SK-N-SH treated with all-trans-retinoic acid at 6 μM for 48 hours (cell line): ENCODE measurements at regions not wholly inside any gene's neighbourhood (a gene's known extent, or its start where the extent isn't known, plus 50 kb on each side); places are given as distances from the start of the nearest gene placed in this dataset.

ENCODE experiments used
- ATAC-seq: fragments of 200-7000 bp; cut with Tn5 transposase; 3 replicates; pipeline ENCODE4 v1.9.1; 2020; ENCODE audit warnings: mild to moderate bottlenecking, moderate library complexity
- BACH2 ChIP-seq: fragments of 250-450 bp; sonication (Bioruptor Pico); IDR thresholded peaks from 2 replicates; pipeline ENCODE4 v1.9.0; 2021; ENCODE audit warnings: mild to moderate bottlenecking, borderline replicate concordance
- CSDC2 ChIP-seq: fragments of 250-450 bp; sonication (Bioruptor Pico); IDR thresholded peaks from 2 replicates; pipeline ENCODE4 v1.5.0; 2020; ENCODE audit warnings: mild to moderate bottlenecking, moderate library complexity
- CSRNP3 ChIP-seq: fragments of 250-450 bp; sonication (Bioruptor Pico); IDR thresholded peaks from 2 replicates; pipeline ENCODE4 v1.5.1; 2021; ENCODE audit warnings: mild to moderate bottlenecking, moderate library complexity
- ESRRG ChIP-seq: fragments of 250-450 bp; sonication (Bioruptor Pico); IDR thresholded peaks from 2 replicates; pipeline ENCODE4 v1.6.1; 2021; ENCODE audit warnings: mild to moderate bottlenecking
- GLIS3 ChIP-seq: fragments of 250-450 bp; sonication (Bioruptor Pico); IDR thresholded peaks from 2 replicates; pipeline ENCODE4 v1.5.0; 2020; ENCODE audit warnings: mild to moderate bottlenecking, moderate library complexity
- ISL1 ChIP-seq: fragments of 250-450 bp; sonication (Bioruptor Pico); IDR thresholded peaks from 2 replicates; pipeline ENCODE4 v2.1.2; 2022; ENCODE audit warnings: mild to moderate bottlenecking, moderate library complexity
- OSR1 ChIP-seq: fragments of 250-450 bp; sonication (Bioruptor Pico); IDR thresholded peaks from 2 replicates; pipeline ENCODE4 v1.8.0; 2022; ENCODE audit warnings: moderate library complexity, mild to moderate bottlenecking, inconsistent platforms
- PATZ1 ChIP-seq: fragments of 250-450 bp; sonication (Bioruptor Pico); IDR thresholded peaks from 2 replicates; pipeline ENCODE4 v1.8.0; 2020; ENCODE audit warnings: mild to moderate bottlenecking, moderate library complexity, borderline replicate concordance
- PPARA ChIP-seq: fragments of 250-450 bp; sonication (Bioruptor Pico); IDR thresholded peaks from 2 replicates; pipeline ENCODE4 v1.5.0; 2020; ENCODE audit warnings: mild to moderate bottlenecking, borderline replicate concordance
- RARB ChIP-seq: fragments of 250-450 bp; sonication (Bioruptor Pico); IDR thresholded peaks from 2 replicates; pipeline ENCODE4 v1.8.0; 2021; ENCODE audit warnings: mild to moderate bottlenecking, moderate library complexity
- TCF4 ChIP-seq: fragments of 250-450 bp; sonication (Bioruptor Pico); IDR thresholded peaks from 2 replicates; pipeline ENCODE4 v1.8.0; 2021; ENCODE audit warnings: mild to moderate bottlenecking, moderate library complexity, borderline replicate concordance
- TOX ChIP-seq: fragments of 250-450 bp; sonication (Bioruptor Pico); IDR thresholded peaks from 2 replicates; pipeline ENCODE4 v1.8.0; 2021; ENCODE audit warnings: mild to moderate bottlenecking, moderate library complexity, borderline replicate concordance
- TSHZ2 ChIP-seq: fragments of 250-450 bp; sonication (Bioruptor Pico); IDR thresholded peaks from 2 replicates; pipeline ENCODE4 v1.5.0; 2020; ENCODE audit warnings: mild to moderate bottlenecking, moderate library complexity
- ZFP3 ChIP-seq: fragments of 250-450 bp; sonication (Bioruptor Pico); IDR thresholded peaks from 2 replicates; pipeline ENCODE4 v1.5.0; 2020; ENCODE audit warnings: mild to moderate bottlenecking, moderate library complexity
- ZFP30 ChIP-seq: fragments of 450-650 bp; formaldehyde crosslinking; IDR thresholded peaks from 2 replicates; pipeline ENCODE4 v1.5.0; 2022; ENCODE audit warnings: mild to moderate bottlenecking, moderate library complexity
- ZNF70 ChIP-seq: fragments of 450-650 bp; formaldehyde crosslinking; IDR thresholded peaks from 2 replicates; pipeline ENCODE4 v1.5.0; 2020; ENCODE audit warnings: mild to moderate bottlenecking, moderate library complexity
- ZNF8 ChIP-seq: fragments of 450-650 bp; formaldehyde crosslinking; IDR thresholded peaks from 2 replicates; pipeline ENCODE4 v1.5.0; 2020; ENCODE audit warnings: mild to moderate bottlenecking, moderate library complexity
- TF ChIP-seq, protein P1 (sequence below): fragments of 250-450 bp; sonication (Bioruptor Pico); IDR thresholded peaks from 2 replicates; pipeline ENCODE4 v1.8.0; 2021; ENCODE audit warnings: low read depth, mild to moderate bottlenecking, moderate library complexity, borderline replicate concordance

DNA sequence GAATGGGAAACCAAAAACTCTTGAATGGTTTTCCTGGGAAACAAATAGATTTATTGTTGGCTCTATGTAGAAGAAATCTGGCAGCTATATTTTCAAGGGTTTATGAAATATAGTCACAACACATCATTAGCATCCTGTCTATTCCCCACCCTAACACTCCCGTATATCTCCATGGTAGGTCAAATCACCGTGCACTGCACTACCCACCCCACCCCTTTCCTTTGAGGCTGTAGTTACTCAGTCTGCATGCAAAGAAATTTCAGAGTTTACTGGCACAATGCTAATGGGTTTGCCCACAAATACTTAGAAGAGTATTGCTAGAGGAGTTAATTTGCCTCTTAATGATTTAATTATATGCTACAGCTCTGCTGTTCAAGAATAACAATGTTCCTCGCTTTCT, 329.1 kb upstream of the TSHZ2 start:
- no peak for ATAC-seq
- TF ChIP-seq ZNF8 (no peak), RARB (CRISPR knock-in tag) (no peak), BACH2 (CRISPR knock-in tag) (no peak), ESRRG (CRISPR knock-in tag) (no peak), TOX (CRISPR knock-in tag) (no peak), TCF4 (CRISPR knock-in tag) (no peak), PATZ1 (CRISPR knock-in tag) (no peak), ZFP3 (CRISPR knock-in tag) (no peak), GLIS3 (CRISPR knock-in tag) (no peak), PPARA (CRISPR knock-in tag) (no peak), ZNF70 (CRISPR knock-in tag) (no peak), CSRNP3 (CRISPR knock-in tag) (no peak)
- TF ChIP-seq, protein P1, sequence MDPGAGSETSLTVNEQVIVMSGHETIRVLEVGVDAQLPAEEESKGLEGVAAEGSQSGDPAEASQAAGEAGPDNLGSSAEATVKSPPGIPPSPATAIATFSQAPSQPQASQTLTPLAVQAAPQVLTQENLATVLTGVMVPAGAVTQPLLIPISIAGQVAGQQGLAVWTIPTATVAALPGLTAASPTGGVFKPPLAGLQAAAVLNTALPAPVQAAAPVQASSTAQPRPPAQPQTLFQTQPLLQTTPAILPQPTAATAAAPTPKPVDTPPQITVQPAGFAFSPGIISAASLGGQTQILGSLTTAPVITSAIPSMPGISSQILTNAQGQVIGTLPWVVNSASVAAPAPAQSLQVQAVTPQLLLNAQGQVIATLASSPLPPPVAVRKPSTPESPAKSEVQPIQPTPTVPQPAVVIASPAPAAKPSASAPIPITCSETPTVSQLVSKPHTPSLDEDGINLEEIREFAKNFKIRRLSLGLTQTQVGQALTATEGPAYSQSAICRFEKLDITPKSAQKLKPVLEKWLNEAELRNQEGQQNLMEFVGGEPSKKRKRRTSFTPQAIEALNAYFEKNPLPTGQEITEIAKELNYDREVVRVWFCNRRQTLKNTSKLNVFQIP (CRISPR knock-in tag) = no peak
- TF ChIP-seq, all 23 proteins: peak for 0

GRCh38 chr20:52637201-52637600, 335.0 kb upstream of the TSHZ2 start:
- ATAC-seq = no peak
- TF ChIP-seq, protein P1 (CRISPR knock-in tag) = no peak
- no peak for TF ChIP-seq ZNF70 (CRISPR knock-in tag)
- TF ChIP-seq ZNF8 = no peak

- TF ChIP-seq, protein P1 (CRISPR knock-in tag) = no peak
- TF ChIP-seq TCF4 (CRISPR knock-in tag) = no peak
- TF ChIP-seq CSDC2 = no peak
- TF ChIP-seq OSR1 (CRISPR knock-in tag) = no peak
- no peak for TF ChIP-seq PPARA (CRISPR knock-in tag)
- TF ChIP-seq PATZ1 (CRISPR knock-in tag) = no peak
- no peak for TF ChIP-seq ISL1 (CRISPR knock-in tag)
- no peak for TF ChIP-seq GLIS3 (CRISPR knock-in tag)
- no peak for TF ChIP-seq ESRRG (CRISPR knock-in tag)
- no peak for TF ChIP-seq ZFP30
- no peak for TF ChIP-seq BACH2 (CRISPR knock-in tag)
- ATAC-seq = no peak
Measured at GRCh38 chr20:52631469-52631868, 340.7 kb upstream of the TSHZ2 start.

GRCh38 chr20:52630138-52630537, 342.0 kb upstream of the TSHZ2 start:
- no peak for ATAC-seq
- TF ChIP-seq CSRNP3 (CRISPR knock-in tag) (no peak), CSDC2 (no peak), ESRRG (CRISPR knock-in tag) (no peak), TSHZ2 (CRISPR knock-in tag) (no peak), BACH2 (CRISPR knock-in tag) (no peak)
